ENCODE measurements at regions not wholly inside any gene's neighbourhood (a gene's known extent, or its start where the extent isn't known, plus 50 kb on each side); places are given as distances from the start of the nearest gene placed in this dataset.

DNA sequence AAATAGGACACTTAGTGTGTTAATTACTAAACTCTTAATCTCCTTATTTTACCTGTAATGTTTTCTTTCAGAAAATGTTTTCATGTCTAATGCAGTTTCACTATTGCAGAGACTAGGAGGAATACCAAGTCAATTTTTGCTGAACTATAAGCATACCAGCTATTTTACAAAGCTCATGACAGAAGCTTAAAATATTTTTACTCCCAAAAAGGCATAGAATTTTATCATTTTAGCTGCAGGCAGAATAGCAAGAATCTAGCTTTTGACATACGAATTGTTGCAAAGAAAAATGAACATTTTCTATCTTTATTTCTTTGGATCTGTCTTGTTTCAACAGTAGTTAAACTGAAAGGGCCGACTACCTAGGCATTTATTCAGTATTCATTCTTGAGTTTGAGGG, 366.9 kb downstream of the FAT3 start:
- H2AFZ ChIP-seq (ENCODE audit: low read length), result no peak overlapping the region
- no peak overlapping the region for H3K23ac ChIP-seq (ENCODE audit: insufficient read length, low read depth, low read length)
- Mint-ChIP-seq H3K36me3 (ENCODE audit: insufficient read depth in 1 of 3, low read depth in 3 of 3) (peaks cover 0 to 3% (median 0%) of the 10 kb centered on the region in 3 experiments; a peak in 3 of 7 replicates), H3K4me1 (no peaks in the 10 kb centered on the region), H3K9me3 (no peaks in the 10 kb centered on the region), H3K27ac (no peak overlapping the region), H3K27me3 (ENCODE audit: low read depth) (no peaks in the 10 kb centered on the region), H3K4me3 (no peak overlapping the region)
- no peak overlapping the region for H3K56ac ChIP-seq (ENCODE audit: insufficient read length, low read depth, low read length)
- no peaks in the 10 kb centered on the region for H3K79me2 ChIP-seq (ENCODE audit: insufficient read depth, low read length)
- H2AK5ac ChIP-seq (ENCODE audit: insufficient read length, low read length), result no peak overlapping the region
- H3K4ac ChIP-seq (ENCODE audit: low read depth, low read length), result no peak overlapping the region
- no peak for DNase-seq
- H2BK5ac ChIP-seq (ENCODE audit: insufficient read length, low read length), result no peak overlapping the region
- H3T11ph ChIP-seq (ENCODE audit: low read length), result no peak overlapping the region
- H2BK120ac ChIP-seq (ENCODE audit: low read depth, low read length, poor library complexity, severe bottlenecking), result no peak overlapping the region
- no peaks in the 10 kb centered on the region for H3K4me1 ChIP-seq (ENCODE audit: insufficient read depth, low read length)
- H3K4me2 ChIP-seq (ENCODE audit: insufficient read depth, insufficient read length, low read length), result no peak overlapping the region
- H3K18ac ChIP-seq (ENCODE audit: insufficient read length, low read depth, low read length), result no peak overlapping the region
- no peak overlapping the region for H3K14ac ChIP-seq (ENCODE audit: insufficient read depth, low read length)
- TF ChIP-seq, protein P1, sequence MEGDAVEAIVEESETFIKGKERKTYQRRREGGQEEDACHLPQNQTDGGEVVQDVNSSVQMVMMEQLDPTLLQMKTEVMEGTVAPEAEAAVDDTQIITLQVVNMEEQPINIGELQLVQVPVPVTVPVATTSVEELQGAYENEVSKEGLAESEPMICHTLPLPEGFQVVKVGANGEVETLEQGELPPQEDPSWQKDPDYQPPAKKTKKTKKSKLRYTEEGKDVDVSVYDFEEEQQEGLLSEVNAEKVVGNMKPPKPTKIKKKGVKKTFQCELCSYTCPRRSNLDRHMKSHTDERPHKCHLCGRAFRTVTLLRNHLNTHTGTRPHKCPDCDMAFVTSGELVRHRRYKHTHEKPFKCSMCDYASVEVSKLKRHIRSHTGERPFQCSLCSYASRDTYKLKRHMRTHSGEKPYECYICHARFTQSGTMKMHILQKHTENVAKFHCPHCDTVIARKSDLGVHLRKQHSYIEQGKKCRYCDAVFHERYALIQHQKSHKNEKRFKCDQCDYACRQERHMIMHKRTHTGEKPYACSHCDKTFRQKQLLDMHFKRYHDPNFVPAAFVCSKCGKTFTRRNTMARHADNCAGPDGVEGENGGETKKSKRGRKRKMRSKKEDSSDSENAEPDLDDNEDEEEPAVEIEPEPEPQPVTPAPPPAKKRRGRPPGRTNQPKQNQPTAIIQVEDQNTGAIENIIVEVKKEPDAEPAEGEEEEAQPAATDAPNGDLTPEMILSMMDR (conservative IDR thresholded peaks at IDR 0.05), result no peak
- no peaks in the 10 kb centered on the region for H3K27me3 ChIP-seq (ENCODE audit: insufficient read depth, low read length)
- H2BK12ac ChIP-seq (ENCODE audit: insufficient read length, low read depth, low read length), result no peak overlapping the region
- H4K20me1 ChIP-seq (ENCODE audit: control insufficient read depth, insufficient read depth, insufficient read length), result no peaks in the 10 kb centered on the region
- H3K23me2 ChIP-seq (ENCODE audit: insufficient read length, low read depth, low read length, poor library complexity, severe bottlenecking), result no peaks in the 10 kb centered on the region
- H3K79me1 ChIP-seq (ENCODE audit: insufficient read depth, low read depth, low read length, poor library complexity, severe bottlenecking), result no peaks in the 10 kb centered on the region
- no peak overlapping the region for H3K27ac ChIP-seq (ENCODE audit: insufficient read length, low read depth, low read length)
- no peaks in the 10 kb centered on the region for H3K9me3 ChIP-seq (ENCODE audit: control insufficient read depth, low read depth, low read length)
- no CpG with 5 or more reads among the region's 2 CpGs for WGBS (ENCODE audit: extremely low coverage, insufficient read length, low lambda C conversion rate)
- H2BK20ac ChIP-seq (ENCODE audit: low read depth, low read length, poor library complexity, severe bottlenecking), result no peak overlapping the region
- no peak overlapping the region for H2BK15ac ChIP-seq (ENCODE audit: low read depth, low read length)
- no peak overlapping the region for H4K91ac ChIP-seq (ENCODE audit: insufficient read length, low read depth, low read length)
- no peak overlapping the region for H4K8ac ChIP-seq (replicated peaks; ENCODE audit: insufficient read length, low read depth, low read length)
- H4K5ac ChIP-seq (ENCODE audit: insufficient read length, low read depth, low read length), result no peak overlapping the region
- no peak overlapping the region for H3K9ac ChIP-seq (ENCODE audit: extremely low read depth, insufficient read length, low read length)
